IPS DF 4.7 (cell line): ENCODE measurements at regions not wholly inside any gene's neighbourhood (a gene's known extent, or its start where the extent isn't known, plus 50 kb on each side); places are given as distances from the start of the nearest gene placed in this dataset.
"Not testable (repeated sequence)": the region's sequence is repeated elsewhere in the genome, so short reads cannot be mapped to it uniquely, and the experiment has no call there.

Experiments
- DNase-seq: peaks from one replicate; pipeline ENCODE4 v3.0.0-alpha.2; 2013; ENCODE audit warnings: low spot score; ENCODE audit errors: extremely low read depth

- DNase-seq, result no peak
Measured at GRCh38 chr2:40564184-40564583, 112.3 kb upstream of the SLC8A1 start.

GRCh38 chr2:40579247-40579646 lies 127.4 kb upstream of the SLC8A1 start:
- no peak for DNase-seq

DNA sequence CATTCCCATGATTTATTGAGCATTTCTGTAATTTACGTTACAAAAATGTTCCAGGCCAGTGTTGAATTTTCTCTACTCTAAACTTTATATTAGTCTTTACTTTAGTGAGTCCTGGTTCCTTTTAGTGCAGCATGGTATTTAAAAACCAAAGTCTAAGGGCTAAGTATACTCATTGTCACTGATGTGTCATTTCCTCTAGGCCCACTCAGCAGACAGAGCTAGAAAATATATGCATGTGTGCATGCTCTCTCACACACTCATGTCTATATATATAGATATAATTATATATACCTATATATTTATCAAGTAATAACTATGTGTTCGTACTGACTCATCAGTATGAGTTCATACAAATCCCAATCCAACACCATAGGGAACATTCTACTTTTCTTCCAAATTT lies 132.5 kb upstream of the SLC8A1 start:
- DNase-seq, result no peak

- no peak for DNase-seq
Measured at GRCh38 chr2:40591774-40592173, 139.9 kb upstream of the SLC8A1 start.

DNA sequence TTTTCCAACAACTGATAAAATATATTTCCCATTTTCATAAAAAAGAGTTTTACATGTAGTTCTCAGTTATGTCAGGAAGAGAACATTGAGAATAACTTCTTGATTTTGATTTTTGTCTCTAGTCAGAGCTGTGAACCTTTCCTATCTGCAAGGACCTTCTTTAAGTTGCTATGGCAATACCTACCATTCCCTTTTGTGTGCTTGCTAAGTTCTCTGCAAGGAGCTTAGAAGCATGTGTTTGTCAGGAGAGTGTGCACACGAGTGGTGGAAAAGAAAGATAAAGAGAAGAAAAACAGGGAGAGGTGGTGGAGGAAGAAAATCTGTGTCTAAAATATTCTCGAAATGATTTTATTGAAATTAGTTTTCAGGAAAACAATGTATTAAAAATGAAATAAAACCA lies 140.3 kb upstream of the SLC8A1 start:
- DNase-seq, result peak; percentile 25

- DNase-seq, result no peak
Measured at GRCh38 chr2:40606862-40607261, 155.0 kb upstream of the SLC8A1 start.

GRCh38 chr2:40611196-40611595 lies 159.3 kb upstream of the SLC8A1 start:
- no peak for DNase-seq

GRCh38 chr2:40625849-40626248 lies 174.0 kb upstream of the SLC8A1 start:
- DNase-seq, result no peak

GRCh38 chr2:40628556-40628955 lies 176.7 kb upstream of the SLC8A1 start:
- no peak for DNase-seq

GRCh38 chr2:40629768-40630434 lies 178.0 kb upstream of the SLC8A1 start:
- DNase-seq, result no peak

- DNase-seq, result no peak
Measured at GRCh38 chr2:40639320-40639719, 187.4 kb upstream of the SLC8A1 start.

GRCh38 chr2:40642237-40642636 lies 190.3 kb upstream of the SLC8A1 start:
- DNase-seq, result no peak

- no peak for DNase-seq
Measured at GRCh38 chr2:40642726-40643125, 190.8 kb upstream of the SLC8A1 start.

DNA sequence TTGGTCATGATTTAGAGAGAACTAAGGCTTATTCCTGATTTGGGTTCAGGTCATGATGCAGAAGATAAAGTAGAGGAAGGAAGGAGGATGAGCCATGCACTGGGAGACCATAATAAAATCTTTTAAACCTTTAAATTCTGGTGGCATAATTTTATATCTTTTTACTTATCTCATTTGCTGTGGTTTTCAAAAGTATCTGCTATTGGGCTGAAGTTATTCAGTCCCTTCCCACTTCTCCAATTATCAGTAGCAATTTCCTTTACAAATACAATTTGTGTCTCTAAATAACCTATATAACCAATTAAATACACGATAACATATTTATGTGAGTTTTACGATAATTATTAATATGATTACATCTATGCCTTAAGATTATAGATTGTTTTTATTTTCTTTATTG lies 194.8 kb upstream of the SLC8A1 start:
- DNase-seq, result no peak

DNA sequence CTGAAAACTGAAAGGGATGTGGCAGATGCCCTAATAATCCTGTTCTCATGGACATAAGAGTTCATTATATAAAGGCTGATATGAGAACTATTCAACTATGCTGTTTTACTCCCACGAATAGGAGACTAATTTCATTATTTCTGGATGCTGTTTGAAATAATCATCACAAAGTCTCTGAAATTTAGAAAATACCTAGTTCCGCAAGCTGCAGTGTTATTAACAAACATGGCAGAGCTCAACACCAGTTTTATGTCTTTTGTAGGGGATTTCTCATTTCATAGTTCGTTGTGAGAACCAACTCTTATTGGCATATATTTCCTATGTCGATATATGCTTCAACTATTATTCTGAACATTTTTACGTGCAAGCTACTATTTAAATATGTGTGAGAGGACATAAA lies 200.3 kb upstream of the SLC8A1 start:
- no peak for DNase-seq

- DNase-seq, result no peak
Measured at GRCh38 chr2:40653829-40654228, 201.9 kb upstream of the SLC8A1 start.

DNA sequence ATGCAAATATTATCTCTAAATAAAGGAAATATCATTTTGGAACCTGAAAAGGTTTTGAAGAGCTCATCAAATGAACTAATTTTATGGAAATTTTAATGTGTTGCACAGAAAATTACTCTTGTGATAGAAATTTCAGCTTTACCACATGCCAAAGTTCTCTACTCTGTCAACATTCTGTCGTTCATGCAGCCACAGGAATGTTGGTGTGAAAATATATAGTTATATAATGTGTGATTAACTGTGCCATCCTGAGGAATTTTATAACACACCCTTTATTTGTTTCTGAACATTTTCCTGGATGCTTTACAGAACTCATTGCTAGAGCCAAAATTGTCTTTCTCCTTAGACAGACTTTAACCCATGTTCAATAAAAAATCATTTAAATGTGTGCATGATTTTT lies 202.5 kb upstream of the SLC8A1 start:
- DNase-seq, result no peak

GRCh38 chr2:40658941-40659340 lies 207.1 kb upstream of the SLC8A1 start:
- no peak for DNase-seq

DNA sequence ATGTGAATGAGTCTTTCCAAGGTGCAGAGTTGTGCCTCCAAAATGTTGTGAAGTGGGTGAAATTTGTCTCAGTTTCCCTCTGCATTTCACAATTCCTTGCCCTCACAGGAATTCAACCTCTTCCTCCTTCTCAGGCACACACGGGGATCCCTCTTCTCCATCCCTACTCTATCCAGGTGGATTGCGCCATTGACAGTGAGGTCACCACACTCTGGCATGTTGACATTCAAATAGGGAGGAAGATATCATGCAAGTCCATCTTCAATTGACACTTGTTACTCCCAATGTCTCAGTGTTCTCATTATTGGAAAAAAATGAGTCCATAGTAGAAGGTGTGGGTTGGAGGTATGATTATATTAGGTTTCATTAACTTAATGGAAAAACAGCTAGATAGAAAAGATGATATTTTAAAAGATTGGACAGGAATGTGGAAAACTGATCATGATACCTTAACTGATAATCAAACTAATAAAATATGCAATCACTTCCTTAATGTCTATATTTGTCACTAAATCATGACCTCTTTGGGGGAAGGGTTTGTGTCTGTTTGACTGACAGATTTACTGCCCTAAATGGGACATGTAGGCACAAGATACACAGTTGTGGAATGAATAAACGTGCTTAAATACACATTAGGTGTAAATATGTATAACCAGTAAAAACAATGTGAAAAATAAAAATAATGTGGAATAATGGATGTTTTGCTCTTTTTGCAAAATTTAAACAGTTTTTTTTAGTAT lies 213.8 kb upstream of the SLC8A1 start:
- no peak for DNase-seq

- DNase-seq, result no peak
Measured at GRCh38 chr2:40666398-40666797, 214.5 kb upstream of the SLC8A1 start.

DNA sequence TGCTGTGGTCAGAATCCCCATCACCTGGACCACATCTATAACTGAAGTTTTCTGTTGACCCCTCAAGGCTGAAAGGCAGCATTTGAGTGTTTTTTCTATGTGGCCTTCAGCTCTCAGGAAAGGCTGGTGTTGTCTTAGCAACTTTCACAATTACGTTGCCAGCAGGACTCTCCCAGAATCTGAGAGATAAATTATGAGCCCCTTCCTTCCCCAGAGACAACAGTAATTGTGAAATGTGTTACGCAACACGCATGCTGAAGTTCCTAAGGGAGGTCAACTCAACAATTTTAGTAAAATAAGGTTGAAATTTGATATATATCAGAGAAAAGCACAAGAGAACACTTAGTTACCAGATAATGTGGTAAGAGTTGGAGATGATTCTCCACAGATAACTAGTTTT lies 216.5 kb upstream of the SLC8A1 start:
- DNase-seq, result no peak

DNA sequence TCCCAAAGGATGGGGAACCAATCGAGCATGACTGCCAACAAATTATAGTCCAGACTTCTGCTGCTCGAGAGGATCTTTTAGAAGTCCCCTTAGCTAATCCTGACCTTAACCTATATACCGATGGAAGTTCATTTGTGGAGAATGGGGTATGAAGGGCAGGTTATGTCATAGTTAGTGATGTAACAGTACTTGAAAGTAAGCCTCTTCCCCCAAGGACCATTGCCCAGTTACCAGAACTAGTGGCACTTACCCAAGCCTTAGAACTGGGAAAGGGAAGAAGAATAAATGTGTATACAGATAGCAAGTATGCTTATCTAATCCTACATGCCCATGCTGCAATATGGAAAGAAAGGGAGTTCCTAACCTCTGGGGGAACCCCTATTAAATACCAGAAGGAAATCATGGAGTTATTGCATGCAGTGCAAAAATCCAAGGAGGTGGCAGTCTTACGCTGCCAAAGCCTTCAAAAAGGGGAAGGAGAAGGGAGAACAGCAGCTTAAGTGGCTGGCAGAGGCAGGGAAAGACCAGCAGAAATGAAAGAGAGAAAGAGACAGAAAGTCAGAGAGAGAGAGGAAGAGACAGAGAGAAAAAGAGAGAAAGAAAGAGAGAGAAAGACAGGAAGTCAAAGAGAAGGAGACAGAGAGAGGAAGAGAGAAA lies 224.4 kb upstream of the SLC8A1 start:
- not testable (repeated sequence) for DNase-seq

DNA sequence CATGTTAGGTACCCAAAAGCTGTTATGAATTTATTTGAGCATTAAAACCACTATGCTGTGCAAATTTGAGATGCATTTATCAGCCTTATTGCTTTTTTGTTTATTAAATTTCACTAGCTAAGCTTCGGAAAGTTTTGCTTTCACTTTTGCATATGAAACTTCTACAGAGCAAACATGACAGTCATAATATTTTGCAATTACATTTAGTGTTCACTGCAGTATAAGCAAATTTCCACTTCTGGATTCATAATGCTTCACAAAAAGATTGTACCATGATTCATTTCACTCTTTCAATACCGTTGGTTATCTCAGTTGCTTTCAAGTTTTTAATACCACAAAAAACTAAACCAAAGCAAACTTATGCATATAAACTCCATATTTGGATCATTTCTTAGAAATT lies 228.7 kb upstream of the SLC8A1 start:
- DNase-seq, result no peak
